OCI-LY1 (cell line): ENCODE measurements at regions not wholly inside any gene's neighbourhood (a gene's known extent, or its start where the extent isn't known, plus 50 kb on each side); places are given as distances from the start of the nearest gene placed in this dataset.

Experiments used
- EZH2 ChIP-seq: fragments of 200-600 bp; sonication (generic), shearing (Covaris generic); IDR thresholded peaks from 2 replicates; pipeline ENCODE4 v1.8.0; 2017; ENCODE audit warnings: borderline replicate concordance, mixed run types, mild to moderate bottlenecking, antibody characterized with exemption, low read length, moderate library complexity, mixed read lengths
- TF ChIP-seq, protein P1 (sequence below): fragments of 200-600 bp; sonication (generic), shearing (Covaris generic); IDR thresholded peaks from 2 replicates; pipeline ENCODE4 v1.5.1; 2017; ENCODE audit warnings: mild to moderate bottlenecking, antibody characterized with exemption, low read length, moderate library complexity, mixed read lengths

DNA sequence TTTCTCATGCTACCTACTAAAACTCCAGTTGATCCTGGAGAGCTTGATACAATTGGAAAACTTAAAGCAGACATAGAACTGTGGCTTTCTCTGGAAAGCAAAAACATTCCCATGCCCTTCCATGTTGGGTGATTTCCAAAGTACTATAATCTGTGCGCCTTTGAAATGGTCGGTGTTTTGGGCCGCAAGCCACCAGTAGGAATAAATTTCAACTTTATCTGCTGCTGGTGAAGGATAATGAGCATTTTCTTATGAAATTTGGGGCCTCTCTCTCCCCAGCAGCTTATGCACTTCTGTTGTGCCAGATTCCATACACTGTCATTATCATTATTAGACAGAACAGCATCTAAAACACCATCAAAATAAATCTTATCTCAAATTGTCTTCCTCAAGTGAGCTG lies 366.7 kb upstream of the RPS6KA3 start:
- TF ChIP-seq, protein P1, sequence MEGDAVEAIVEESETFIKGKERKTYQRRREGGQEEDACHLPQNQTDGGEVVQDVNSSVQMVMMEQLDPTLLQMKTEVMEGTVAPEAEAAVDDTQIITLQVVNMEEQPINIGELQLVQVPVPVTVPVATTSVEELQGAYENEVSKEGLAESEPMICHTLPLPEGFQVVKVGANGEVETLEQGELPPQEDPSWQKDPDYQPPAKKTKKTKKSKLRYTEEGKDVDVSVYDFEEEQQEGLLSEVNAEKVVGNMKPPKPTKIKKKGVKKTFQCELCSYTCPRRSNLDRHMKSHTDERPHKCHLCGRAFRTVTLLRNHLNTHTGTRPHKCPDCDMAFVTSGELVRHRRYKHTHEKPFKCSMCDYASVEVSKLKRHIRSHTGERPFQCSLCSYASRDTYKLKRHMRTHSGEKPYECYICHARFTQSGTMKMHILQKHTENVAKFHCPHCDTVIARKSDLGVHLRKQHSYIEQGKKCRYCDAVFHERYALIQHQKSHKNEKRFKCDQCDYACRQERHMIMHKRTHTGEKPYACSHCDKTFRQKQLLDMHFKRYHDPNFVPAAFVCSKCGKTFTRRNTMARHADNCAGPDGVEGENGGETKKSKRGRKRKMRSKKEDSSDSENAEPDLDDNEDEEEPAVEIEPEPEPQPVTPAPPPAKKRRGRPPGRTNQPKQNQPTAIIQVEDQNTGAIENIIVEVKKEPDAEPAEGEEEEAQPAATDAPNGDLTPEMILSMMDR = no peak
- no peak for TF ChIP-seq EZH2
